H9 (cell line): ENCODE measurements at regions not wholly inside any gene's neighbourhood (a gene's known extent, or its start where the extent isn't known, plus 50 kb on each side); places are given as distances from the start of the nearest gene placed in this dataset.

Source experiments
- DNase-seq: peaks from one replicate; pipeline ENCODE4 v3.0.0-alpha.2; 2017
- H2AFZ ChIP-seq: one replicate; pipeline ENCODE4 v1.6.1; 2013; ENCODE audit warnings: mild to moderate bottlenecking, low read length, control low read depth, moderate library complexity
- H2AK5ac ChIP-seq: 2 replicates; pipeline ENCODE4 v1.6.1; 2013; ENCODE audit warnings: low read length, control low read depth, mixed read lengths; ENCODE audit not compliant: insufficient read length
- H2BK120ac ChIP-seq: one replicate; pipeline ENCODE4 v1.6.1; 2013; ENCODE audit warnings: low read depth, mild to moderate bottlenecking, low read length, control low read depth, inconsistent platforms; ENCODE audit not compliant: poor library complexity, severe bottlenecking
- H2BK12ac ChIP-seq: 2 replicates; pipeline ENCODE4 v1.6.1; 2013; ENCODE audit warnings: low read length, control low read depth, mixed read lengths, low read depth; ENCODE audit not compliant: insufficient read length
- H2BK15ac ChIP-seq: 2 replicates; pipeline ENCODE4 v1.6.1; 2013; ENCODE audit warnings: low read depth, low read length, control low read depth
- H2BK20ac ChIP-seq: one replicate; pipeline ENCODE4 v1.6.1; 2013; ENCODE audit warnings: low read depth, mild to moderate bottlenecking, low read length, control low read depth, inconsistent platforms; ENCODE audit not compliant: poor library complexity, severe bottlenecking
- H2BK5ac ChIP-seq: 2 replicates; pipeline ENCODE4 v1.6.1; 2013; ENCODE audit warnings: low read length, control low read depth, mixed read lengths; ENCODE audit not compliant: insufficient read length
- H3K14ac ChIP-seq: 2 replicates; pipeline ENCODE4 v1.6.1; 2013; ENCODE audit warnings: low read length, control low read depth; ENCODE audit not compliant: insufficient read depth
- H3K18ac ChIP-seq: 2 replicates; pipeline ENCODE4 v1.6.1; 2013; ENCODE audit warnings: low read depth, mild to moderate bottlenecking, mixed read lengths, low read length, control low read depth; ENCODE audit not compliant: insufficient read length
- H3K23ac ChIP-seq: 2 replicates; pipeline ENCODE4 v1.6.1; 2013; ENCODE audit warnings: low read length, control low read depth, mixed read lengths, low read depth; ENCODE audit not compliant: insufficient read length
- H3K23me2 ChIP-seq: 2 replicates; pipeline ENCODE4 v1.6.1; 2013; ENCODE audit warnings: low read depth, mild to moderate bottlenecking, mixed read lengths, low read length, control low read depth; ENCODE audit not compliant: insufficient read length, poor library complexity, severe bottlenecking
- H3K27ac ChIP-seq: 2 replicates; pipeline ENCODE4 v1.5.1; 2013; ENCODE audit warnings: low read length, control low read depth, mixed read lengths, low read depth; ENCODE audit not compliant: insufficient read length
- H3K27me3 ChIP-seq: 2 replicates; pipeline ENCODE4 v1.6.1; 2013; ENCODE audit warnings: low read length, control low read depth, inconsistent platforms; ENCODE audit not compliant: insufficient read depth
- H3K4ac ChIP-seq: 2 replicates; pipeline ENCODE4 v1.6.1; 2013; ENCODE audit warnings: low read depth, mild to moderate bottlenecking, control low read depth, inconsistent platforms, low read length, moderate library complexity
- H3K4me1 ChIP-seq: 2 replicates; pipeline ENCODE4 v1.6.1; 2013; ENCODE audit warnings: low read length, control low read depth, inconsistent platforms; ENCODE audit not compliant: insufficient read depth
- H3K4me2 ChIP-seq: 2 replicates; pipeline ENCODE4 v1.6.1; 2013; ENCODE audit warnings: low read length, control low read depth, mixed read lengths; ENCODE audit not compliant: insufficient read length, insufficient read depth
- H3K56ac ChIP-seq: 2 replicates; pipeline ENCODE4 v1.6.1; 2013; ENCODE audit warnings: low read depth, mild to moderate bottlenecking, mixed read lengths, low read length, control low read depth; ENCODE audit not compliant: insufficient read length
- H3K79me1 ChIP-seq: 2 replicates; pipeline ENCODE4 v1.6.1; 2013; ENCODE audit warnings: low read depth, mild to moderate bottlenecking, moderate library complexity, low read length, control low read depth, inconsistent platforms; ENCODE audit not compliant: insufficient read depth, poor library complexity, severe bottlenecking
- H3K79me2 ChIP-seq: 2 replicates; pipeline ENCODE4 v1.6.1; 2013; ENCODE audit warnings: low read length, control low read depth, inconsistent platforms; ENCODE audit not compliant: insufficient read depth
- H3K9ac ChIP-seq: 2 replicates; pipeline ENCODE4 v1.6.1; 2013; ENCODE audit warnings: low read length, control low read depth, mixed read lengths; ENCODE audit not compliant: insufficient read length; ENCODE audit errors: extremely low read depth
- H3K9me3 ChIP-seq: one replicate; pipeline ENCODE4 v1.6.1; 2013; ENCODE audit warnings: low read depth, low read length, inconsistent platforms; ENCODE audit not compliant: control insufficient read depth
- H3T11ph ChIP-seq: one replicate; pipeline ENCODE4 v1.6.1; 2013; ENCODE audit warnings: mild to moderate bottlenecking, low read length, control low read depth, inconsistent platforms
- H4K20me1 ChIP-seq: one replicate; pipeline ENCODE4 v1.6.1; 2013; ENCODE audit not compliant: control insufficient read depth, insufficient read length, insufficient read depth
- H4K5ac ChIP-seq: 2 replicates; pipeline ENCODE4 v1.6.1; 2013; ENCODE audit warnings: low read depth, mild to moderate bottlenecking, mixed read lengths, low read length, control low read depth; ENCODE audit not compliant: insufficient read length
- H4K8ac ChIP-seq: replicated peaks from 2 replicates; pipeline ENCODE4 v1.6.1; 2013; ENCODE audit warnings: low read length, control low read depth, mixed read lengths, low read depth; ENCODE audit not compliant: insufficient read length
- H4K91ac ChIP-seq: 2 replicates; pipeline ENCODE4 v1.6.1; 2013; ENCODE audit warnings: low read depth, mild to moderate bottlenecking, moderate library complexity, mixed read lengths, low read length, control low read depth; ENCODE audit not compliant: insufficient read length
- H3K27ac Mint-ChIP-seq, 3 experiments: 2 replicates in 2 of 3; 3 replicates in 1 of 3; pipeline ENCODE4 v1.8.0; 2020 to 2021; ENCODE audit warnings: mixed read lengths in 3 of 3, mild to moderate bottlenecking in 1 of 3, moderate library complexity in 1 of 3
- H3K27me3 Mint-ChIP-seq: 2 replicates; pipeline ENCODE4 v1.8.0; 2021; ENCODE audit warnings: low read depth, mild to moderate bottlenecking, moderate library complexity, mixed read lengths
- H3K36me3 Mint-ChIP-seq, 3 experiments: 2 replicates in 2 of 3; 3 replicates in 1 of 3; pipeline ENCODE4 v1.8.0; 2020 to 2021; ENCODE audit warnings: low read depth in 3 of 3, mixed read lengths in 3 of 3; ENCODE audit not compliant: insufficient read depth in 1 of 3
- H3K4me1 Mint-ChIP-seq, 2 experiments: 2 replicates each; pipeline ENCODE4 v1.8.0; 2020; ENCODE audit warnings: mixed read lengths in 2 of 2
- H3K4me3 Mint-ChIP-seq, 2 experiments: 2 replicates in 1 of 2; 3 replicates in 1 of 2; pipeline ENCODE4 v1.8.0; 2020 to 2021; ENCODE audit warnings: mild to moderate bottlenecking in 2 of 2, mixed read lengths in 2 of 2, moderate library complexity in 1 of 2
- H3K9me3 Mint-ChIP-seq, 2 experiments: 2 replicates in 1 of 2; 3 replicates in 1 of 2; pipeline ENCODE4 v1.8.0; 2020; ENCODE audit warnings: mild to moderate bottlenecking in 2 of 2, mixed read lengths in 2 of 2, moderate library complexity in 1 of 2
- CTCF ChIP-seq: fragments of 200-600 bp; sonication (generic); conservative IDR thresholded peaks from 3 replicates; pipeline ENCODE4 v1.8.0; 2021; ENCODE audit warnings: antibody characterized with exemption, mild to moderate bottlenecking
- WGBS: extraction: QIAGEN DNeasy Blood & Tissue Kit; methylation state at CpG from one replicate; pipeline ENCODE4 v1.1.7; 2013; ENCODE audit warnings: missing lambda C conversion rate, low lambda C conversion rate, mixed read lengths; ENCODE audit not compliant: insufficient read length; ENCODE audit errors: extremely low coverage; 5-methylcytosine and 5-hydroxymethylcytosine counted together

GRCh38 chr21:28516021-28516420 lies 476.7 kb downstream of the LTN1 start:
- no peaks in the 10 kb centered on the region for H3K4me1 ChIP-seq
- Mint-ChIP-seq H3K4me3 (no peak overlapping the region), H3K4me1 (peaks cover 2 to 8% of the 10 kb centered on the region in 2 experiments; a peak in 3 of 4 replicates), H3K36me3 (no peaks in the 10 kb centered on the region; a peak in 1 of 7 replicates), H3K27ac (no peak overlapping the region), H3K9me3 (no peaks in the 10 kb centered on the region), H3K27me3 (no peaks in the 10 kb centered on the region)
- no peaks in the 10 kb centered on the region for H3K79me1 ChIP-seq
- no peak overlapping the region for H2BK120ac ChIP-seq
- H2BK12ac ChIP-seq: no peak overlapping the region
- H3K14ac ChIP-seq: no peak overlapping the region
- DNase-seq: no peak
- H3K9me3 ChIP-seq: no peaks in the 10 kb centered on the region
- H2AK5ac ChIP-seq: no peak overlapping the region
- no peak overlapping the region for H2AFZ ChIP-seq
- no peak overlapping the region for H2BK20ac ChIP-seq
- no peak overlapping the region for H3K9ac ChIP-seq
- H3T11ph ChIP-seq: no peak overlapping the region
- no peak overlapping the region for H4K8ac ChIP-seq
- no peak overlapping the region for H3K4ac ChIP-seq
- no peak overlapping the region for H3K4me2 ChIP-seq
- H4K20me1 ChIP-seq: no peaks in the 10 kb centered on the region
- no peaks in the 10 kb centered on the region for H3K27me3 ChIP-seq
- H3K27ac ChIP-seq: no peak overlapping the region
- H3K23ac ChIP-seq: no peak overlapping the region
- H2BK5ac ChIP-seq: no peak overlapping the region
- H3K23me2 ChIP-seq: no peaks in the 10 kb centered on the region
- WGBS: no CpG with 5 or more reads among the region's 1 CpG
- H3K56ac ChIP-seq: no peak overlapping the region
- H4K91ac ChIP-seq: no peak overlapping the region
- H3K79me2 ChIP-seq: no peaks in the 10 kb centered on the region
- no peak overlapping the region for H3K18ac ChIP-seq
- no peak overlapping the region for H2BK15ac ChIP-seq
- H4K5ac ChIP-seq: no peak overlapping the region
- no peak for TF ChIP-seq CTCF
